ENCODE measurements at regions not wholly inside any gene's neighbourhood (a gene's known extent, or its start where the extent isn't known, plus 50 kb on each side); places are given as distances from the start of the nearest gene placed in this dataset.
"Not testable (repeated sequence)": the region's sequence is repeated elsewhere in the genome, so short reads cannot be mapped to it uniquely, and the experiment has no call there.

GRCh38 chr9:135384226-135384625 is 95.4 kb upstream of the PPP1R26 start:
- Mint-ChIP-seq H3K9me3 (ENCODE audit: low read depth) (no peaks in the 10 kb centered on the region), H3K4me1 (ENCODE audit: low read depth) (no peaks in the 10 kb centered on the region), H3K27me3 (ENCODE audit: low read depth) (peaks cover 15% of the 10 kb centered on the region), H3K27ac (ENCODE audit: unreplicated experiment) (no peak overlapping the region), H3K36me3 (ENCODE audit: low read depth) (no peaks in the 10 kb centered on the region), H3K4me3 (ENCODE audit: unreplicated experiment) (no peak overlapping the region)
- no peak for DNase-seq (ENCODE audit: low spot score)
- TF ChIP-seq CTCF (IDR thresholded peaks at IDR 0.05) = no peak

GRCh38 chr9:135384815-135385405 is 94.7 kb upstream of the PPP1R26 start:
- H3K4me1 Mint-ChIP-seq (ENCODE audit: low read depth); H3K27ac Mint-ChIP-seq (ENCODE audit: unreplicated experiment); H3K9me3 Mint-ChIP-seq (ENCODE audit: low read depth); H3K36me3 Mint-ChIP-seq (ENCODE audit: low read depth); DNase-seq (ENCODE audit: low spot score); H3K4me3 Mint-ChIP-seq (ENCODE audit: unreplicated experiment): not testable (repeated sequence)
- H3K27me3 Mint-ChIP-seq (ENCODE audit: low read depth) = peaks cover 20% of the 10 kb centered on the region

DNA sequence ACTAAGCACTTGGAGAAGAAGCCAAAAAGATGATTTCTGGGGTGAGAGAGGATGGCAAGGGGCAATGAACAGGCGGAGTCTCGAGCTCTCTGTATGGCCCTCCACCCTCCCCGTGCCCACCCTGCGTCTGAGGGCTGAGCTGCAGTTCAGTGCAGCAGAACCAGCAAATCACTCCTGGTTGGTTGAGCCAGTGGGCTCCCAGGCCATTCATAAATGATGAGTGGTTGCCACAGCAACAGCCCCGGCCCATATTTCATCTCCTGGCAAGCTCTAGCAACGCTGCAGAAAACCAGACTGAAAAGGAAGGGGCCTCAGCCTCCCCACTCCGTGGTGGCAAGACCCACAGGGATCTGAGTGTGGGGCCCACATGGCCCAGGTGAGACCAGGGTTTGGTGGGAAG is 93.8 kb upstream of the PPP1R26 start:
- Mint-ChIP-seq H3K9me3 (ENCODE audit: low read depth) (no peaks in the 10 kb centered on the region), H3K27me3 (ENCODE audit: low read depth) (peaks cover 25% of the 10 kb centered on the region), H3K36me3 (ENCODE audit: low read depth) (no peaks in the 10 kb centered on the region), H3K4me3 (ENCODE audit: unreplicated experiment) (no peak overlapping the region), H3K27ac (ENCODE audit: unreplicated experiment) (no peak overlapping the region), H3K4me1 (ENCODE audit: low read depth) (no peaks in the 10 kb centered on the region)
- TF ChIP-seq CTCF (IDR thresholded peaks at IDR 0.05) = no peak
- DNase-seq (ENCODE audit: low spot score) = no peak

DNA sequence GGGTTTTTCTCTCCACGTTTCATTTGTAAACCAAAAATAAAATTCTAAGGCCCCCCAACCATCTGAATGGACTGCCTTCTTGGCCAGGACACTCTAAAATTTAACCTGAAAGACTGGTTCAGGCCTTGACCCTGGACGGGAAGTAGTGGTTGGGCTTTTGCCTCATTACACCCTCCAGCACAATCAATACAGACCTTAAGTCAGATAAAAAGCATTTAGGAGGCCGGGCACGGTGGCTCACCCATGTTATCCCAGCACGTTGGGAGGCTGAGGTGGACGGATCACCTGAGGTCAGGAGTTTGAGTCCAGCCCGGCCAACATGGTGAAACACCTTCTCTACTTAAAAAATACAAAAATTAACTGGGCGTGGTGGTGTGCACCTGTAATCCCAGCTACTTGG is 91.6 kb upstream of the PPP1R26 start:
- Mint-ChIP-seq H3K4me3 (ENCODE audit: unreplicated experiment) (no peak overlapping the region), H3K36me3 (ENCODE audit: low read depth) (no peaks in the 10 kb centered on the region), H3K27me3 (ENCODE audit: low read depth) (peaks cover 24% of the 10 kb centered on the region), H3K4me1 (ENCODE audit: low read depth) (no peaks in the 10 kb centered on the region), H3K27ac (ENCODE audit: unreplicated experiment) (no peak overlapping the region), H3K9me3 (ENCODE audit: low read depth) (no peaks in the 10 kb centered on the region)
- DNase-seq (ENCODE audit: low spot score) = no peak
- no peak for TF ChIP-seq CTCF (IDR thresholded peaks at IDR 0.05)

DNA sequence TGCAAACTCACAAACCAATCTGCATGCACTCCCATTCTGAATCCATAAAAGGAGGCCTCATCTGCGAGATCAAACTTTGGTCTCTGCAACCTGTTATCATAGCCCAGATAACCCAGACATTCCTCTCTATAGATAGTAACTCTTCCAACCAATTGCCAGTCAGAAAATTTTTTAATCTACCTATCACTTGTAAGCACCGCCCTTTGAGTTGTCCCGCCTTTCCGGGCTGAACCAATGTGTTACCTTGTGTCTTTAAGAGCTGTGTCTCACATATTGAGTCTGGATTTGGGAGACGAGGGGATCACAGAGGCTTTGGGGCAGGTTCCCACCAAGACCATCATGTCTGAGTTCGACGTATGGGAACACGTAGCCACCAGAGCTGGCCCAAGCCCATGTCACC is 91.1 kb upstream of the PPP1R26 start:
- Mint-ChIP-seq H3K4me1 (ENCODE audit: low read depth) (no peaks in the 10 kb centered on the region), H3K4me3 (ENCODE audit: unreplicated experiment) (no peak overlapping the region), H3K27ac (ENCODE audit: unreplicated experiment) (no peak overlapping the region), H3K27me3 (ENCODE audit: low read depth) (peaks cover 24% of the 10 kb centered on the region), H3K36me3 (ENCODE audit: low read depth) (no peaks in the 10 kb centered on the region), H3K9me3 (ENCODE audit: low read depth) (no peaks in the 10 kb centered on the region)
- no peak for DNase-seq (ENCODE audit: low spot score)
- no peak for TF ChIP-seq CTCF (IDR thresholded peaks at IDR 0.05)

DNA sequence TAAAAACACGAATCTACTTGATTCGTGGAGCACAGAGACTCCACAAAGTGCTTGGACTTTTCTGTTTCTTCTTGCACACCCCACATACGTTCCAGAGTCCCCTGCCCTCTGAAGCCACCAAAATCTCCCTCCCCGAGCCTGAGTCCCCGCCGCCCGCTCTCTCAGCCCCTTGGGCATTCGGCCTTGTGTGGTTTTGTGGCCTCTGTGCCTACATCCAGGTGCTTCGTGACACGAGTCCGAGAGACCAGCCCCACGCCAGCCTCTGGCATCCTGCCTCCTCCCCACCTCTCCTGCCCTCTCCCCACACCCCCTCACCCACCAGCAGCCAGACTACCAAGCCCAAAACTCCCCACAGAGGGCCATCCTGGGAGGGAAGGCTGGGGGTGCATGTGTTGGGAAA is 87.8 kb upstream of the PPP1R26 start:
- Mint-ChIP-seq H3K4me1 (ENCODE audit: low read depth) (no peaks in the 10 kb centered on the region), H3K36me3 (ENCODE audit: low read depth) (no peaks in the 10 kb centered on the region), H3K4me3 (ENCODE audit: unreplicated experiment) (no peak overlapping the region), H3K27ac (ENCODE audit: unreplicated experiment) (no peak overlapping the region), H3K27me3 (ENCODE audit: low read depth) (peaks cover 18% of the 10 kb centered on the region), H3K9me3 (ENCODE audit: low read depth) (peaks cover 3% of the 10 kb centered on the region)
- TF ChIP-seq CTCF (IDR thresholded peaks at IDR 0.05) = no peak
- no peak for DNase-seq (ENCODE audit: low spot score)
